ENCODE measurements at regions not wholly inside any gene's neighbourhood (a gene's known extent, or its start where the extent isn't known, plus 50 kb on each side); places are given as distances from the start of the nearest gene placed in this dataset.

DNA sequence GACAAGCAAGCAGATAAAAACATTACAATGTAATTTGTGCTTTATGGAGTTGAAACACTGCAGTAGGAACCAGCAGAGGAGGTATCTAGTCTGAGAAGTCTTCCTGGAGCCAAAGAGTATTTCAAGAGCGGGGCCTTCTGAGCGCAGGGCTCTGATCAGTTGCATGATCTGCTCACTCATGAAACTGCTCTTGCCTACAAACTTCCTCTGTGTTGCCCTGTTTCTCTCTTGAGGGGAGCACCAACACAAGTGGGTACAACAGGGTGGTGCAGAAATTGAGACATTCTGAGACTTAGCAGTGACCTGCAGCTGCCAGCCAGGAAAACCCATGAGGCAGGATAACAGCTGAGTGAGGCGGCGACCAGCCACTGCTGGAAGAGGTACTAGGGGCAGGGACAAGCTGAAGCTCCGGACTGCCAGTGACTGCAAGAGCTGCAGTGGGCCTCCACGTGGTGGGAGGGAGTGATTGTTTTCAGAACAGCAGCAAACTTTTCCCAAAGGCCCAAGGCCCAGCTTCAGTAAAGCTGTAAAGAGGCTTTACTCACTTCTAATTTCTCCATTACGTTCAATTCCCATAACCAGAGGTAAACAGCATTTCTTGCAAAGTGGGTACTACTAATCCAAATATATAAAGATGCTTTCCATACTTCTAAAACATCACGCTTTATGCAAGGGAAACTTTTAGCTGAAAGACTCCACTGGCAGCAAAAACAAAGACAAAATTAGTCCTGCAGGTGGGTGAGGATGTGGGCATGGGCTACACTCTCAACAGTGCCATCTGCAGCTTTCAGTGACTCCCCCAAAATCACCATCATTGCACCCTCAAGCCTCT, 69.0 kb upstream of the LPP start:
- TF ChIP-seq GLI2 (tag by site-specific recombination; IDR thresholded peaks at IDR 0.05; ENCODE audit: borderline replicate concordance, low read depth) (no peak), ZNF404 (tag by site-specific recombination; IDR thresholded peaks at IDR 0.05) (no peak), ZNF623 (tag by site-specific recombination; IDR thresholded peaks at IDR 0.05) (no peak), SP2 (tag by site-specific recombination; IDR thresholded peaks at IDR 0.05) (no peak), ZNF777 (tag by site-specific recombination; IDR thresholded peaks at IDR 0.05; ENCODE audit: borderline replicate concordance) (no peak), ZSCAN5A (tag by site-specific recombination; IDR thresholded peaks at IDR 0.05) (no peak), ZNF560 (tag by site-specific recombination; IDR thresholded peaks at IDR 0.05; ENCODE audit: borderline replicate concordance) (no peak), ZNF571 (tag by site-specific recombination; IDR thresholded peaks at IDR 0.05) (no peak), ZFHX2 (tag by site-specific recombination; conservative IDR thresholded peaks at IDR 0.05) (no peak), ZNF692 (tag by site-specific recombination; IDR thresholded peaks at IDR 0.05) (no peak), ZNF133 (tag by site-specific recombination; IDR thresholded peaks at IDR 0.05) (no peak), MYNN (tag by site-specific recombination; IDR thresholded peaks at IDR 0.05; ENCODE audit: borderline replicate concordance) (no peak)
- TF ChIP-seq, protein P1, sequence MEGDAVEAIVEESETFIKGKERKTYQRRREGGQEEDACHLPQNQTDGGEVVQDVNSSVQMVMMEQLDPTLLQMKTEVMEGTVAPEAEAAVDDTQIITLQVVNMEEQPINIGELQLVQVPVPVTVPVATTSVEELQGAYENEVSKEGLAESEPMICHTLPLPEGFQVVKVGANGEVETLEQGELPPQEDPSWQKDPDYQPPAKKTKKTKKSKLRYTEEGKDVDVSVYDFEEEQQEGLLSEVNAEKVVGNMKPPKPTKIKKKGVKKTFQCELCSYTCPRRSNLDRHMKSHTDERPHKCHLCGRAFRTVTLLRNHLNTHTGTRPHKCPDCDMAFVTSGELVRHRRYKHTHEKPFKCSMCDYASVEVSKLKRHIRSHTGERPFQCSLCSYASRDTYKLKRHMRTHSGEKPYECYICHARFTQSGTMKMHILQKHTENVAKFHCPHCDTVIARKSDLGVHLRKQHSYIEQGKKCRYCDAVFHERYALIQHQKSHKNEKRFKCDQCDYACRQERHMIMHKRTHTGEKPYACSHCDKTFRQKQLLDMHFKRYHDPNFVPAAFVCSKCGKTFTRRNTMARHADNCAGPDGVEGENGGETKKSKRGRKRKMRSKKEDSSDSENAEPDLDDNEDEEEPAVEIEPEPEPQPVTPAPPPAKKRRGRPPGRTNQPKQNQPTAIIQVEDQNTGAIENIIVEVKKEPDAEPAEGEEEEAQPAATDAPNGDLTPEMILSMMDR (tag by site-specific recombination; IDR thresholded peaks at IDR 0.05) = no peak
- TF ChIP-seq, protein P2, sequence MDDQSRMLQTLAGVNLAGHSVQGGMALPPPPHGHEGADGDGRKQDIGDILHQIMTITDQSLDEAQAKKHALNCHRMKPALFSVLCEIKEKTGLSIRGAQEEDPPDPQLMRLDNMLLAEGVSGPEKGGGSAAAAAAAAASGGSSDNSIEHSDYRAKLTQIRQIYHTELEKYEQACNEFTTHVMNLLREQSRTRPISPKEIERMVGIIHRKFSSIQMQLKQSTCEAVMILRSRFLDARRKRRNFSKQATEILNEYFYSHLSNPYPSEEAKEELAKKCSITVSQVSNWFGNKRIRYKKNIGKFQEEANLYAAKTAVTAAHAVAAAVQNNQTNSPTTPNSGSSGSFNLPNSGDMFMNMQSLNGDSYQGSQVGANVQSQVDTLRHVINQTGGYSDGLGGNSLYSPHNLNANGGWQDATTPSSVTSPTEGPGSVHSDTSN (CRISPR knock-in tag; IDR thresholded peaks at IDR 0.05) = no peak

Measured in HEK293 (cell line).